ENCODE measurements at regions not wholly inside any gene's neighbourhood (a gene's known extent, or its start where the extent isn't known, plus 50 kb on each side); places are given as distances from the start of the nearest gene placed in this dataset.
"Not testable (repeated sequence)": the region's sequence is repeated elsewhere in the genome, so short reads cannot be mapped to it uniquely, and the experiment has no call there.

DNA sequence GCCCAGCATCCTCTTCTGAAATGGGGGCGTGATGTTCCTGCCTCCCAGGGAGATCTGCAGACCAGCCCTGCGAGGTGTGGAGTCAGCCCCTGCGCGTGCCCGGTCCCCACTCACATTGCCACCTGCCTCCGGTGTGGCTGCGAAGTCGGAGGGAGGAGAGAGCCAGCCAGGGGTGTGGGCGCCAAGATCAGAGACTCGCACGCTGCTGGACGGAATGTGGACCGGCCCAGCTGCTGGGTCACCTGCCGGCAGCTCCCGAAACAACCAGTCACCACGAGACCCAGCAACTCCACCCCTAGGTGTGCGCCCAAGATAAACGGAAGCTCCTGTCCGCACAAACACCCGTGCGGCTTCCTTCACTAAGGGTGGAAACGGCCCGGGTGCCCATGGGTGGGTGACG is 51.1 kb upstream of the EGFL7 start:
- FAIRE-seq, result no peak

DNA sequence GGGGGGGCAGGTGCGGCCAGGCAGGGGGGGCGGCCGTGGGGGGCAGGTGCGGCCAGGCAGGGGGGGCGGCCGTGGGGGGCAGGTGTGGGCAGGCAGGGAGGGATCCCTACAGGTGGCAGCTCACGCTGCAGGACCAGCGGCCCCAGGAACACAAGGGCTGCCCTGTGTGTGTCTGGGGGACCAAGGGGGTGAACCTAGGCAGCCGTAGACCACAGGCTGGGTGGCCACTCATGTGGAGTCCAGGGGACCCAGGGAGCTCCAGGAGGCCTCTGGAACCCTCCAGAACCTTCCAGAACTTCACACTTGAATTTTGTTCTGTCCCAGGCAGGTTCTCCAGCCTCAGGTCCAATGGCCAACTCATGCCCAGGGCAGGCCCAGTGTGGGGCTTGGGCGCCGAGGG is 51.6 kb upstream of the EGFL7 start:
- no peak for FAIRE-seq

DNA sequence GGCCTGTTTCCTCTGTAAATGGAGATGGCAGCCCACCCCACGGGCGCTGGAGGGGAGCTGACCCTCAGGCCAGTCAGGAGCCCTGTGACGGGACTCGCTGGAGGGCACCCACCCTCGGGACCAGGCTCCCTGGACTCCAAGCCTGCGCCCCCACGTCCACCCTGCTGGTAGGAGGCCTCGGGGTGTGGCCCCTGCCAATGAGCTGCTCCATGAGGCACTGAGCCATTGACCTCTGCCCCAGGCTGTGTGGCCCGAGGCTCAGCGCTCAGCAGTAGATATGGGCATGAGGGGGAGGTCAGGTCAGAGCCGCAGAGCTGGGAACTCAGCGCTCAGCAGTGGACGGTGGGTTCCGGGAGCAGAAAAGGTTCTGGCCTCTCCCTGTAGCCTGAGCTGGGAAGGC is 52.3 kb upstream of the EGFL7 start:
- FAIRE-seq, result no peak

DNA sequence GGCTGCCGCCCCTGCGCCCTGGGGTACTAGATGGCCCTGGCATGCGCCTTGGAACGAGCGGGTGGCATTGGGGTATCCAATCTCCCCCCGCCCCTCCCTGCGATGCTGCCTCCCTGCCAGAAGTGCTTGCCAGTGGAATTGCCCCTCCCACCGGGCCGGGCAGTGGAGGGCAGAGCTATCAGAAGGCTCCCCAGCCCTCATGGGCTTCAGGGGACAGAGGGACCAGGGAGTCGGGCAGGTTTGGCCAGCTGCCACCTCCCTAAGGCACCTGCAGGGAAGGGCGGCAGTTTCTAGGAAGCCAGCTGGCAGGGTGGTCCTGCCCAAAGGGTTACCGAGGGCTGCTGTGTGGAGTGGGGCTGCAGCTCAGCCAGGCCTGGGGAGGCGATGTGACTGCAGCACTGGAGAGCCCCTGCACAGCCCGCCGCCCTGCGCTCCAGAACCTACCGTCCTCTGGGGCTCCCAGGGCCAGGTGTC is 52.8 kb upstream of the EGFL7 start:
- no peak for FAIRE-seq

DNA sequence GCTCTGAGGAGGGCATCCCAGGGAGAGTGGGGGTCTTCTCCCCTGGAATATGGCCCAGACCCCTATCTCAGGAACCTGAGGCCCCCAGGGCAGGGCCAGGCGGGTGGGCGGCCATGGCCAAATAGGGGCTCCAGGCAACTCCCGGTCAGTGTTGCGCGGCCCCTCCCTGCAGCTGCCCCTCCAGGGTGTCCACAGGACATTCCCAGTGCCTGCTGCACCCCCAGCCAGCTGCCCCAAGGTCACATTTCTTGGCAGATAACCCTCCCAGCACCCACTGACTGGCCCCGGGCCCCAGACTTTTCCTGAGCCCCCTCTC is 53.6 kb upstream of the EGFL7 start:
- FAIRE-seq, result no peak

DNA sequence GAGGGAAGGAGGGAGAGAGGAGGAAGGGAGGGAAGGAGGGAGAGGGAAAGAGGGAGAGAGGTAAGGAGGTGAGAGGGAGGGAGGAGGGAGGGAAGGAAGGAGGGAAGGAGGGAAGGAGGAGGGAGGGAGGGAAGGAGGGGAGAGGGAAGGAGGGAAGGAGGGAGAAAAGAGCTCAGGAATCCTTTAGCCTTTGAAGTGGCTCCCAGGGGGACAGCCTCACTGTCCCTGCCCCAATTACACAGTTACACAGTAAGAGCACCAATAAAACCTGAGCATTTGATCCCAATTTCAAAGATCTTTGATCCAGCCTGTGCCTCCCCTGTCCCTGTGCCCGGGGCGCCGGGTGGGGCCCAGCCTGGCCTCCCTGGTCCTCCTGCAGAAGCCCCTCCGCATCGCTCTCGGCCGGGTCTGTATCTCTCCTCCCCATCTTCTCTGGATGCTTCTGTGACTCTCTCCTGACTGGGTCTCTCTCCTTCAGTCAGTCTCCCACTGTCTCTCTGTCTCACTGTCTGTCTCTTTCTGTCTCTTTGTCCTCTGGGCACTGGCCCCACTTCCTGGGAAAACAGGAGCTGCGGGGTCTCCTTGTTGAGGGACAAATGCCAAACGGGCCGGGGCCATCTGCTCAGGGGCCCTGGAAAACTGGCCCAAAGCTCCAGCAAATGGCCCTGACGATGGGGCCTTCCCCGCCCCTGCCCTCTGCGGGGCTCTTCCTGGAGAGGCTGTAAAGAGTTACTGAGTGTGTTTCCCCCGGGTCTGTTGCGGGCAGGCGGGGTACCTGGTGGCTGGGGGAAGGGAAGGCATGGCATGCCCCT is 54.2 kb upstream of the EGFL7 start:
- no peak for FAIRE-seq

DNA sequence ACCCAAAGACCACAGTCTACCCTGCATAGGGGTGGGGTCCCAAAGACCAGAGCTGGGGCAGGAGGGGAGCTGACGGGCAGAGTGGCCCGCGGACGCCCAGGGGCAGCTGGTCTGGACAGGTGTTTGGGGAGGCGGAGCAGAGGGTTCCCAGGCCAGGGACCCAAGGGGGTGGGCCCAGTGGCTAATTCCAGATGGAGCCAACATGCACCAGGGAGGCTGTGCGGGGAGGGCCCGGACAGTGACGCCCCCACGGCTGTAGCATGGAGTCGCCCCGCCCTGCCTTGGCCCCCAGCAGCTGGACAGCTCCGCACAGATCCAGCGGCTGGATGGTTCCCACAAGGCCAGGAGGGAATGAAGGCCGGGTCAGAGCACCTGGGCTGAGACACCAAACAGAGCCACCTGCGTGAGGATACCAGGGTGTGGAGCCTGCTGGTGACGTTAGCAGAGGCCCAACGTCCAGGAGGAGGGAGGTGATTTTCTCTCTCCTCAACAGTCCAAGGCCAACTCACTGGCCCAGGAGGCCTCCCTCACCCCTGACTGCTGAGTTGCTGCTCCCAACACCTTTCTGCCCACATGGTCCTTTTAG is 55.3 kb upstream of the EGFL7 start:
- FAIRE-seq, result no peak

DNA sequence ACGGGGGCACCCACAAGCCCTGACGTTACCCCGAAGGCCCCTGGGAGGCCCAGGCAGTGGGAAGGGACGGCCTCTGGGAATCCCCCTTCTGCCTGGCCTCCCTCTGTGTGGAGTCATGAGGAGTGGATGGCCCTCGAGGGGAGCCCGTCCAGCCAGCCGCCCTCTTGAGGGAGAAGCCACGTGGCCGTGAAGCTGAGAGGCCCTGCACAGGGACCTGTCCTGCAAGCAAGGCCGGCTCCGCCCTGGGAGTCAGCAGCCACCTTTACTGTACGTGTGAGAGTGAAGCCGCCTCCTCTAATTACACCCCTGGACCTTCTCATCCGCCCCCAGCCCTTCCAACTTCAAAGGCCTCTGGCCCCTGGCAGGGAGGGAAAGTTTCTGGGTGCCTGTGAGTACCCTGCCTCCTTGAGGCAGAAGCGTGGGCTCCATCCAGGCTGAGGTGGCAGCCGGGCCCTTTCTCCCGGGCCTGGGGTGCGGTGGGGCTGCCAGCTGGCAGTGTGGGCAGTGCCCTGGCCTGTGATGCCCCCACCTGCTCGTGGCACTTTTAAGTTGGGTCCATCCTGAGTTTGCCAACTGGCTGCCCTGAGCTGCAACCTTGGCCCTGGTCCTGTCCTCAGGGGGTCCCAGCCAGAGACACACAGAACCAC is 55.9 kb upstream of the EGFL7 start:
- FAIRE-seq, result no peak

DNA sequence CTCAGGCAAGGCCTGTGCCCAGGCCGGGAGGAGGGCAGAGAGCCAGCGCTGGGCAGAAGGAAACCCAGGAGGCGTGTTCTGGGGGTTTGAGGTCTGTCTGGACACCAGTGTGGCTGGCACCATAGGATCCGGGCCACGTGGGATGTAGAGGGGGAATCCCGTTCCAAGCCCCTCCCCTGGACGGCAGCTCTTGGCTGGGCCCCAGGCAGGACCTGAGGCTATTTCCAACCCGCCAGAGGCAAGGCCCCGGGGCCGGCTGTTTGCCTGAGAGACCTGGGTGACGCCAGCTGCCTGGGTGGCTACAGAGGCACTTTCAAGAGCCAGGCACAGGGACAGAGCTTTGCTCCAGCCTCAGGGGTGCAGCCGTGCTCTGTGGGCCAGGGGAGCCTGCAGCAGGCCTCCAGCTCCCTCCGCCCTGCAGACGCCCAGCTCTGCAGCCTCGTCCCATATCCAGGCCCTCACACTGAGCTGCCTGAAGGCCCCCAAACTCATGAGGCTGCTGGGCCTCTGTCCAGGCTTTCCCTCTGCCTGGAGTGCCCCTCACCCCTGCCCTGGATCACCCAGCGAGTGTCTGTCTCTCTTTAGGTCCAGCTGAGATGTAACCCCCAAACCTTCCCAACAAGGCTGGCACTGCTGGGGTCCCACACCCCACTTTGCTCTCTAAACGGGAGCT is 56.6 kb upstream of the EGFL7 start:
- no peak for FAIRE-seq

DNA sequence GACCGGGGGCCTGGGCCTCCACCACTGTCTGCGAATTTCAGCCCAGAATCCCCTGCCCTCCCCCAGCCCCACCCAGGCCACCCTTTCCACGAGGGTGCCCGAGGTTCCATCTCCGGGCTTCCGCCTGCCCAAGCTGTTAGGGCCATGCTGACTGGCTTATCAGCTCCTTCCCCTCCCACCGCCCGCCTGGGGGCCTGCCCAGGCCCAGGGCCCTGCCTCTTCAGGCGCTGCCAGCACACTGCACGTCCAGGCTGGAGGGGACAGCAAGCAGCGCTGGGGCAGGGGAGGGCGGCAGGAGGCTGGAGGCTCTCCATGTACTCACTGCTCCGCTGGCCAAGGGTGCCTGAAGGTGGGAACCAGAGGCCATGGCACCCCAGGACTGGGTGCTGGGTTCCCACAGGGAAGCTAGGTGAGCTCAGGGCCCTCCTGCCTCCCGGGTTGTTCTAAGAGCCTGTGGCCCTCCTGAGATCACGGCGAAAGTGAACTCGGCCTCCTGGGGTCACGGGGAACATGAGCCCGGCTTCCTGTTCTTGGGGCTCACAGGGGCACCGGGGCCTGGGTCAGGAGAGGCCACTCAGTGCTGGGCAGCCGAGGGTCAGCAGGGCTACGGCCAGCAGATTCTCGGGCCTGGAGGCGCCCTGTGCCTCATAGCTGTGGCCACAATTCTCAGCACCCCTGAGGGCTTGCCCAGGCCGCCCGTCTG is 57.7 kb upstream of the EGFL7 start:
- no peak for FAIRE-seq

DNA sequence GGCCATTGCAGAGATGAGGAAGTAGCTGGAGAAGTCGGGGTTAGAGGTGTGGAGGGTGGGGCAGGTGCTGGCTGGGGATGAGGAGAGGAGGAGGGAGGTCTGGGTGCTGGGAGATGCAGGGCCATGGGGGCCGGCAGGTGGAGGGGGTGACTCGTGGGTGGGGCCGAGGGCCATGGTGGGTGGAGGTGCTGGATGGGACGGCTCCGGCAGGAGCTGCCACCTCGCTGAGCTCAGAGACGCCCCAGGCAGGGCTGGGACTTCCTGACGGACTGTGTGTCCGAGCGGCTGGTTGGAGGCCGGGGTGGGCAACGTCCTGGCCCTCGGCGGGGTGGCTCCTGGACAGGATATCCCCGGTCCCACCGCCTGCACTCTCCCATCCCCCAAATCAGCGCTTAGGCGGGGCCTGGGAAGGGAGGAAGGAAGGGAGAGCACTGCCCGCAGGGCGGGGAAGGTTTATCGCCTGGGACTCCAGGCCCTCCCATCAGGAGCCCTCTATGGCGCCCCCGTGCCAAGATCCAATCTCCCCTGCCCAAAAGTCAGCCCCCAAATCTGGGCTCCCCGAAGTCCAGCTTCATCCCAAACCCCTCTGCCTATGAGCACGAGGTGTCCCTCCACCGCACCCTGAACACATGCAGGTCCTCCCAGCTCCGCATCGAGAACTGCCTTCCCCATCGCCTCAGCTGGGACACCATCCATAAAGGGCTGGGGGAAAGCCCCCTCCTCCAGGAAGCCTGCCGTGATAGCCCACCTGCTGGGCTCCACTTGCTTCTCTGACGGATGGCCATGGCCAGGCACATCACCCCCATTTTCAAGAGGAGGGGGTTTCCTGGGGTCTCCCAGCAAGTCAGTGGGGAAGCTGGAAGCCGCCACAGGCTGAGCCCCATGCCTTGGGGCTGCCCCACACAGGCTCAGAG is 58.3 kb upstream of the NOTCH1 start:
- no peak for FAIRE-seq

DNA sequence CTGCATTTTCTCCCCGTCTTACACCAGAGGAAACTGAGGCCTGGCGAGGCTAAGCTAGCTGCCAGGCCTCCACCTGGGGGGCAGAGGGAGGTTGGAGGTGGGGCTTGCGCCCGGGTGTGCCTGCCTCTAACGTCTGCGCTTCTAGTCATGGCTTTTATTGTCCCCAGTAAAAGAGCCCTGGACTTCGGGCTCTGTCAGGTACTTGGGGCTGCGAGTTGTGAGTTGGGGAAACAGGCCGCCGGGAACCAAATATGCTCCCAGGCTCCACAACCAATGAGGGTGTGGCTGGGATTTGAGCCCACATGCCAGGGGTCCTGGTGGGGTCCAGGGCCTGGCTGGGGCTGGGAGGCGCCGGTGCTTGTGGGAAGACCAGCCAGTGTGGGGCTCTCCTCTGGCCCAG is 57.4 kb upstream of the NOTCH1 start:
- FAIRE-seq, result no peak

DNA sequence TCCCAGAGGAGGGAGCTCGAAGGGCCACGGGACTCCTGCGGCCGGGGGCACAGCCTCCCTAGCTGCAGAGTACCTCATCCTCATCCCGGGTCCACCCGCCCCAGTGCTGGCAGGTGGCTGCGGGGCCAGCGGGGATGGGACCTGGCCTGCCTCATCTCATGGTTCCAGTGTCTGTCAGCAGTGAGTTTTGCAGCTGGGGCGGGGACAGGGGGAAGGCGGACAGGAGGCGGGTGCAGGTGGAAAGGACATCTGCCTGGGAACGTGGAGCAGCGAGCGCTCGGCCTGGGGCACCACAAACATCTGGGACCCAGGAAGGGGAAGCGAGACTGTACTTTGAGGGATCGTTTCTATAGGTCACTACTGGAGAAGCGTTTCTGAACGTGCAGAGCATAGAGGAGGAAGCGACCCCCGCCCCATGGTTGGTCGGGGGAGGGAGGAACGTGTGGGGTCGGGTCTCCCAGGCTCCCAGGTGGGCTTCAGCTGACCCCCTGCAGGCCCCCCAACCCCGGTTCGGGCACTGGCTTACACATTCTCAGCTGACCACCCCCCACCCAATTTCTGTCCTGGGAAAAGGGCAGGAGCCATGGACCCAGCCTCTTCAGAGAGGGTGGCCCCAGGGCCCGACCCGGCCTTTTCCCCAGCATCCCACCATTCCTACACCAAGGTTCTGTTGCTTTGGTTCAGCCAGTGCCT is 56.5 kb upstream of the NOTCH1 start:
- no peak for FAIRE-seq

DNA sequence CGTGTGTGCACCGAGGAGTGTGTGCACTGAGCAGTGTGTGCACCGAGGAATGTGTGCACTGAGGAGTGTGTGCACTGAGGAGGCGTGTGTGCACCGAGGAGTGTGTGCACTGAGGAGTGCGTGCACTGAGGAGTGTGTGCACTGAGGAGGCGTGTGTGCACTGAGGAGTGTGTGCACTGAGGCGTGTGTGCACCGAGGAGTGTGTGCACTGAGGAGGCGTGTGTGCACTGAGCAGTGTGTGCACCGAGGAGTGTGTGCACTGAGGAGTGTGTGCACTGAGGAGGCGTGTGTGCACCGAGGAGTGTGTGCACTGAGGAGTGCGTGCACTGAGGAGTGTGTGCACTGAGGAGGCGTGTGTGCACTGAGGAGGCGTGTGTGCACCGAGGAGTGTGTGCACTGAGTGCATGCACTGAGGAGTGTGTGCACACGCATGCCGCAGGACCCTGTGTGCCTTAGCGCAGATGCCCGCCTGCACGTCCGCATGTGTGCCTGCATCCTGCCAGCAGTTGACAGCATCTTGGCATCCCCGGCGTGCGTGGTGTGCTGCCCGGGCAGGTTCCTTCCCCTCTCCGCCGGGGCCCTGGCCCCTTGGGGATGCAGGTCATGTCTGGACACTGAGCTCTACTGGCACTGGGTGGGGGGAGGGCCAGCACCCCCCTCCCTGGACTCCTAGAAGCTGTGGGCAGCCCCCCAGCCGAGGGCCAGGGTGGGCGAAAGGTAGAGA is 55.6 kb upstream of the NOTCH1 start:
- not testable (repeated sequence) for FAIRE-seq

DNA sequence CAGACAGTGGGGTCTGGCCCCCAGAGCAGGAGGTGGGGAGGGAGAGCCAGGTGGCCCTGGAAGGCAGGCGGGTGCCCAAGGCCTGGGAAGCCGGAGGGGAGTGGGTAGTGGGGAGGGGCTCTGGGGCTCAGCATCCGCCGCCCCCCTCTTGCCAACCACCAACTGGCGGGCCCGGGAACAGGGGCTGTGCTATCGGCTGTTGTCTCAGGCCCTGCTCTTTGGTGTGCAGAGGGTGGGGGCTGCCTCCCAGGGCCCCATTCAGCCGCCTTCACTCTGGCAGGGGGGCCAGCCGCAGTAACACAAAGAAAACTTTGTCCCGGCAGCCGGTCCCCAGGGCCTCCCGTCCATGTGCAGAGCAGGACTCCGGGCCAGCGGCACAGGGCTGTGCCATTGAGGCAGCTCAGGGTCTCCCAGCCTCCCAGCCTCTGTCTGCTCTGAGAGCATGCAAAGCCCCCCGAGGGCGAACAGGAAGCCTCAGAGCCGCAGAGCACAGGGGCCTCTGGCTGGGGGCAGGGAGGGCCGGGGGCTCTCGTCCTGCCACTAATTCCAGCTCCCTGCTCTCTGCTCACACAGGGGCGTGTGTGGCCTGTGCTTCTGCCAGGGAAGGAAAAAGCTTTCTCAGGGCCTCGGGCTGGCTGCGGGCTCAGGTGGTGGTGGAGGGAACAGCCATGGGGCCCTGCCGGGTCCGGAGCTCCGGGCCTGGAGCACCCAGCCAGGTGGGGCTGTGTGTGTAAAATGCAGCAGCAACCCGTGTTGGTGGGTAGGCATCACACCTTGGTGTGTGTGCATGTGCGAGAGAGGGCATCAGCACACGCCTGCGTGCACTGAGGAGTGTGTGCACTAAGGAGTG is 54.2 kb upstream of the NOTCH1 start:
- no peak for FAIRE-seq

DNA sequence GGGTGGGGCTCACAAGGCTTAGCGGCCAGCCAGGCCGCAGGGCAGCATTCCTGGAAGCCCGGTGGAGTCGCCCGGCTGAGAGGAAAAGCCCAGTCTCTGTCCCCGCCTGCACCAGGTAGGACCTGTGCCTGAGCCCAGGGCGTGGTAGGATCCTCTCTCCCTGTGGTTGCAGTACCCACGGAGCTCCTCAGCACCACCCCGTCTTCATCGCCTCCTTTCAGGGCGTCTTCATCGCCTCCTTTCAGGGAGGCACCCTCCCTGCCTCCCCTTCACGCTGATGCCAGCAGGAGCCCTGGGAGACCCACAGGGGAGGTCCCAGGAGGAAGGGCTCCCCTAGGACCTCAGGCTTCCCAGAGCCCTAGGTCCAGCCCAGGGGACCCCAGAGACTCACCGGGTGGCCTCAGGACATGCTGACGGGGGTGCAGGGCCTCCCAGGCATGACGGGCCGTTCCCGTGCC is 53.3 kb upstream of the NOTCH1 start:
- FAIRE-seq, result no peak

DNA sequence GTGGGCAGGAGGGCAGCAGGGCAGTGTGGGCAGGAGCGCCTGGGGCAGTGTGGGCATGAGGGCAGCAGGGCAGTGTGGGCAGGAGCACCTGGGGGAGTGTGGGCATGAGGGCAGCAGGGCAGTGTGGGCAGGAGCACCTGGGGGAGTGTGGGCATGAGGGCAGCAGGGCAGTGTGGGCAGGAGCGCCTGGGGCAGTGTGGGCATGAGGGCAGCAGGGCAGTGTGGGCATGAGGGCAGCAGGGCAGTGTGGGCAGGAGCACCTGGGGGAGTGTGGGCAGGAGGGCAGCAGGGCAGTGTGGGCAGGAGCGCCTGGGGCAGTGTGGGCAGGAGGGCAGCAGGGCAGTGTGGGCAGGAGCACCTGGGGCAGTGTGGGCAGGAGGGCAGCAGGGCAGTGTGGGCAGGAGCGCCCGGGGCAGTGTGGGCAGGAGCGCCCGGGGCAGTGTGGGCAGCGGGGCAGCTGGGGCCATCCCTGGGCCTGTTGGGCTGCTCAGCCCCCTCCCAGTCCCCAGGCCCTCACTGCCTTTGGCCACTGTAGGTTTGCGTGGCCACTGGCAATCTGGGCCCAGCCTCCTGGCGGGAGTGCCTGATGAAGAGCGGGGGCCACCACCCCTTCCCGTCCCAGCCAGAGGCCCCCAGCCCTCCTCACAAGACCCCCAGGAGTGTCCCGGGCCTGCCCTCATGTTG is 52.7 kb upstream of the NOTCH1 start:
- FAIRE-seq, result not testable (repeated sequence)

DNA sequence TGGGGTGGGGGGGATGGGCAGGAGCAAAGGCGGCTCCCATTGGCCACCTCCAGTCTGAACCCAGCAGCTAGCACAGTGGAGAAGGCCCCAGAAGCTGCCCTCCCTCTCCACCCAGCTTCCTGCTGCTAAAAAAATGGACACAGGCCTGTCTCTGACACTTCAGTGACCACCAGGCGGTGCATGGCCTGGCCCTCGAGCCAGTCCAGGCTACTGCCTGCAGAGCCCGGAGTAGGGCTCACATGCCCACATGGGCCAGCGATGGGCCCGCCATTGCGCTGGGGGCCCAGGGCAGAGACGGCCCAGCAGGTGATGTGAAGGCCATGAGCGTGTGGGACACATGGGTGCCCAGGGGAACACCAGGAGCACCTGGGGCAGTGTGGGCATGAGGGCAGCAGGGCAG is 52.1 kb upstream of the NOTCH1 start:
- no peak for FAIRE-seq
